ENCODE measurements at regions not wholly inside any gene's neighbourhood (a gene's known extent, or its start where the extent isn't known, plus 50 kb on each side); places are given as distances from the start of the nearest gene placed in this dataset.

DNA sequence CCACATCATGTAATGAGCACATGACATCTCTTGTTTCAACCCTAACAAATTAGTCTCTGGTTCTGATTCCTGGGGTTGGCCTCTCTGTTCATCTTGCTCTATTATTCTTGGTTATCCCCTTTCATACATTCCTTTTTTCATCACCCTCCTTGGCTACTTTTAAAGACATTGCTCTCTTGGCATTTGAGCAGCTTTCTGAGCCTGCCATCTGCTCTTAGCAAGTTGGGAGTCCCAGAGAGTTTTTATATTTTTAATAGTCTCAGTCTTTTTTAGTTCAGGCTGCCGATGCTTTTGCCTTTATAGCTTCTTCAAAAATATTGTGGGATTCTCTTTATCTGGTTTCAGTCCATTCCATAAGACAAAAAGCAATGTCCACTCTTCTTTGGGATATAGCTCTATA is 1270.9 kb downstream of the ADGRL3 start:
- H3K4me1 ChIP-seq (ENCODE audit: low read depth) = no peaks in the 10 kb centered on the region
- intact Hi-C loops (cut with DNase I, micrococcal nuclease) = no loop called here
- H3K9me3 ChIP-seq = no peaks in the 10 kb centered on the region
- no peak overlapping the region for H3K4me3 ChIP-seq
- TF ChIP-seq, protein P1, sequence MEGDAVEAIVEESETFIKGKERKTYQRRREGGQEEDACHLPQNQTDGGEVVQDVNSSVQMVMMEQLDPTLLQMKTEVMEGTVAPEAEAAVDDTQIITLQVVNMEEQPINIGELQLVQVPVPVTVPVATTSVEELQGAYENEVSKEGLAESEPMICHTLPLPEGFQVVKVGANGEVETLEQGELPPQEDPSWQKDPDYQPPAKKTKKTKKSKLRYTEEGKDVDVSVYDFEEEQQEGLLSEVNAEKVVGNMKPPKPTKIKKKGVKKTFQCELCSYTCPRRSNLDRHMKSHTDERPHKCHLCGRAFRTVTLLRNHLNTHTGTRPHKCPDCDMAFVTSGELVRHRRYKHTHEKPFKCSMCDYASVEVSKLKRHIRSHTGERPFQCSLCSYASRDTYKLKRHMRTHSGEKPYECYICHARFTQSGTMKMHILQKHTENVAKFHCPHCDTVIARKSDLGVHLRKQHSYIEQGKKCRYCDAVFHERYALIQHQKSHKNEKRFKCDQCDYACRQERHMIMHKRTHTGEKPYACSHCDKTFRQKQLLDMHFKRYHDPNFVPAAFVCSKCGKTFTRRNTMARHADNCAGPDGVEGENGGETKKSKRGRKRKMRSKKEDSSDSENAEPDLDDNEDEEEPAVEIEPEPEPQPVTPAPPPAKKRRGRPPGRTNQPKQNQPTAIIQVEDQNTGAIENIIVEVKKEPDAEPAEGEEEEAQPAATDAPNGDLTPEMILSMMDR (IDR thresholded peaks at IDR 0.05) = no peak
- DNase-seq (no peak), ATAC-seq (no peak)
- H3K36me3 ChIP-seq (ENCODE audit: low read depth) = no peaks in the 10 kb centered on the region

DNA sequence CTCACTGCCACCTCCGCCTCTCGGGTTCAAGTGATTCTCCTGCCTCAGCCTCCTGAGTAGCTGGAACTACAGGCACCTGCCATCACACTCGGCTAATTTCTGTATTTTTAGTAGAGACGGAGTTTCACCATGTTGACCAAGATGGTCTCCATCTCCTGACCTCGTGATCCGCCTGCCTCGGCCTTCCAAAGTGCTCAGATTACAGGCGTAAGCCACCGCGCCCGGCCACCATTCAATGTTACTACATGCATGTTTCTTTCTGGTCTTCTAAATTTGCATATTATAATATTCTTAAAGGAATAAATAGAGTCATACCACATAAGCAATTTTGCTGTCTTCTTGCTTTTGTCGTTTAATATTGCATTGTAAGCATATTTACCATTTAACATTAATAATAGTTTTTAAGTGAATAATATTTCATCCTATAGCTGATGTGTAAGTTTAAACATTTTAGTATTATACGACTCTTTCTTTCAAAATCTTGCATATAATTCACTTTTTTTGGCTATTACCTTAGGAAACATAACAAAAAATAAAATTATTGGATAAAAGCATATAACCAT is 1270.4 kb downstream of the ADGRL3 start:
- H3K4me1 ChIP-seq (ENCODE audit: low read depth) = no peaks in the 10 kb centered on the region
- intact Hi-C loops (cut with DNase I, micrococcal nuclease) = no loop called here
- no peaks in the 10 kb centered on the region for H3K36me3 ChIP-seq (ENCODE audit: low read depth)
- TF ChIP-seq, protein P1 (IDR thresholded peaks at IDR 0.05) = no peak
- no peaks in the 10 kb centered on the region for H3K9me3 ChIP-seq
- no peak for DNase-seq
- no peak for ATAC-seq
- no peak overlapping the region for H3K4me3 ChIP-seq

DNA sequence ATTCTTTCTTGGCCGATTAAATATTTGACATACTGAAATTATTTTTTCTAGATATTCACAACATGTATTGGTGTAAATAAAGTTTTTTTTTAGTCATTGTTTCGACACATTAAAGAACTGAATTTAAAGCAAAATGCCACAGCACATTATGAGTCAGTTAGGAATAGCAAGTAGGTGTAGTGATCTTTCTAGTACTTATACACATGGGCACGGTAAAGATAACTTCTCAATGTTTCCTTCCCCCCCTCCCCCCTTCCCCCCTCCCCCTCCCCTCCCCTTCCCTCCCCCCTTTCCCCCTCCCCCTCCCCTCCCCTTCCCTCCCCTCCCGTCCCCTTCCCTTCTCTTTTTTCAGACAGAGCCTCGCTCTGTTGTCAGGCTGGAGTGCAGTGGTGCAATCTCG is 1269.9 kb downstream of the ADGRL3 start:
- ATAC-seq = no peak
- Histone ChIP-seq H3K4me1 (ENCODE audit: low read depth) (no peaks in the 10 kb centered on the region), H3K4me3 (no peak overlapping the region), H3K36me3 (ENCODE audit: low read depth) (no peaks in the 10 kb centered on the region), H3K9me3 (no peaks in the 10 kb centered on the region)
- DNase-seq = no peak
- intact Hi-C loops (cut with DNase I, micrococcal nuclease) = no loop called here
- TF ChIP-seq, protein P1 (IDR thresholded peaks at IDR 0.05) = no peak

DNA sequence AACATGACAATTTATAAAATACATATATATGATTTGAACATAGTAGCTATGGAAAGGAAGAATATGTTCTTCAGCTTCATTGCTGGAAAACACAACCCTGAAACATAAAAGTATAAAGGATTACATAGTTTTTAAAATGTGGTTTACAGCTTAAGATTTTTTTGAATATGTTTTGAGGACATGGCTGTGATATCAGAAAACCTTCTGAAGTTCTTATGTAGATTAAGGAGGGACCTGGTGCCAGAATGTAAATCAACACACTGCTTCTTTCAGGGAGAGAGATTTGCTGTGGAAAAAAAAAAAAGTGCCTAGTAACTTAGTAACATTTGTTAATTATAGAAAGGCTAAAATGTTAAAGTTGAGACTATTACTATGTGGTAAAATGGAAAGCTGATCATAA is 1261.8 kb downstream of the ADGRL3 start:
- no peak for ATAC-seq
- H3K36me3 ChIP-seq (ENCODE audit: low read depth) = no peaks in the 10 kb centered on the region
- no peaks in the 10 kb centered on the region for H3K4me1 ChIP-seq (ENCODE audit: low read depth)
- no peak overlapping the region for H3K4me3 ChIP-seq
- intact Hi-C loops (cut with DNase I, micrococcal nuclease) = no loop called here
- no peaks in the 10 kb centered on the region for H3K9me3 ChIP-seq
- TF ChIP-seq, protein P1 (IDR thresholded peaks at IDR 0.05) = no peak
- no peak for DNase-seq

DNA sequence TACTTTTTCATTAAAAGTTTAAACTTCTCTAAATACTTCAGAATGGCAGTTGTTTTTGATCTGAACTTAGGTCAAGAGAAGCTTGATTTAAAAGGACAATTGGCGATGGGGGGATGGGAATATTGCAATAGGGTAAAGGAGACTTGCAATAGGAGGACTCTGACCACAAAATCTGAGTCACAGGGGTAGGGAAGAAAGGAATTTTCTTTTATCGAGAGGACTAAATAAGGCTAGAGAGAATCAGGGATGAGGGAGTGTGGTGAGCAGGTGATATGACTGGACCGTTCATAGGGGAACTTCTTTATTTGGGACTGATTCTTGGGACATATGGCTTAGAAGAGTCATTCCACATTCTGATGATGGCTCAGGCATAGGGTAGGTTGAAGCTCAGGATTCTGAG is 1260.2 kb downstream of the ADGRL3 start:
- no peaks in the 10 kb centered on the region for H3K9me3 ChIP-seq
- H3K36me3 ChIP-seq (ENCODE audit: low read depth) = no peaks in the 10 kb centered on the region
- DNase-seq (no peak), ATAC-seq (no peak)
- TF ChIP-seq, protein P1 (IDR thresholded peaks at IDR 0.05) = no peak
- no peak overlapping the region for H3K4me3 ChIP-seq
- H3K4me1 ChIP-seq (ENCODE audit: low read depth) = no peaks in the 10 kb centered on the region
- intact Hi-C loops (cut with DNase I, micrococcal nuclease) = no loop called here

DNA sequence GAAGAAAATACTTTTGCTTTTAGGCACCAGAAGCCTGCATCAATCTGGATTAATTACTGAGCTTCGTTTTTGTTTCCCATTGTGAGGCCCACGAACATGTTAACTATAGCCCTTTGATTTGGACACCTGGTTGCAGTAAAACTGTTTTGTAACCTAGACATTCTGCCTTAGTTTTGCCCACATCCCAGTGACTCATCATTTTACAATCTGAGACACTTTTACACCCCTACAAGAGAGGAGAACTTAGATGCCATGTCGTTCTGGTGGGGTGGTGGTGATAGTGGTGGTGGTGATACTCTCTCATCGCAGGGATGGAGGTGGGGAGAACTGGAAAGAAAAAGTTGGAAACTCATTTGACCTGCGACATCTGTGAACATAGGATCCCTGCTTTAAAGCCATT is 1257.2 kb downstream of the ADGRL3 start:
- no peaks in the 10 kb centered on the region for H3K36me3 ChIP-seq (ENCODE audit: low read depth)
- H3K4me1 ChIP-seq (ENCODE audit: low read depth) = no peaks in the 10 kb centered on the region
- ATAC-seq = no peak
- DNase-seq = no peak
- H3K9me3 ChIP-seq = no peaks in the 10 kb centered on the region
- TF ChIP-seq, protein P1 (IDR thresholded peaks at IDR 0.05) = no peak
- intact Hi-C loops (cut with DNase I, micrococcal nuclease) = no loop called here
- no peak overlapping the region for H3K4me3 ChIP-seq
